Uterus (tissue), 2 donors: ENCODE measurements at regions not wholly inside any gene's neighbourhood (a gene's known extent, or its start where the extent isn't known, plus 50 kb on each side); places are given as distances from the start of the nearest gene placed in this dataset.

Source experiments
- CTCF ChIP-seq, 4 experiments: fragments of 200-600 bp in 2 of 4; fragments of 450-650 bp in 2 of 4; sonication (generic) in 2 of 4; IDR thresholded peaks; one replicate each; pipeline ENCODE4 v1.5.1; 2016 to 2019; ENCODE audit warnings: antibody characterized with exemption in 4 of 4, mild to moderate bottlenecking in 2 of 4, moderate library complexity in 1 of 4
- POLR2A ChIP-seq, 2 donors: fragments of 450-650 bp; IDR thresholded peaks; one replicate each; pipeline ENCODE4 v1.6.1; 2016; ENCODE audit warnings: antibody characterized with exemption in 2 of 2, mild to moderate bottlenecking in 1 of 2, moderate library complexity in 1 of 2

- TF ChIP-seq CTCF (IDR thresholded peaks at IDR 0.05) (no peak), POLR2A (IDR thresholded peaks at IDR 0.05) (no peak)
Measured at GRCh38 chr6:167479901-167480648, 155.2 kb downstream of the TTLL2 start.
